ENCODE measurements at regions not wholly inside any gene's neighbourhood (a gene's known extent, or its start where the extent isn't known, plus 50 kb on each side); places are given as distances from the start of the nearest gene placed in this dataset.
"Not testable (repeated sequence)": the region's sequence is repeated elsewhere in the genome, so short reads cannot be mapped to it uniquely, and the experiment has no call there.

DNA sequence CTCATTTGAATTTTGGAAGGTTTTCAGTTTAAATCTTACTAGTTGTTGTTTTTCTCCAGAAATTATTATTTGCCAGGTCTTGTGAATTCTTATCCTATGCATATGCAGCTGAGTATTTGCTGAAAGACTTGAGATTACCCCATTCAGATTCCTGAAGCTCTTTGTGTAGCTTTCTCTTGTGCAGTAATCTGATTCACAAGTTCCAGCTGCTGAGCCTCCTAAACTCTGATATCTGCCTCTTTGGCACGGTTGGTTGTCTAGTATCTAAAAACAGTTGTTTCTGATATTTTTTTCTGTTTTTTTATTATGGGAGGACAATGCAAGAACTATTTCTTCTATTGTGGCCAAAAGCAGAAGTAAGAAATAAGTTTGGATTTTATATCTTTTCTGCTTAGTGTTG is 863.9 kb upstream of the MANEA start:
- no peak for DNase-seq
- H3K27me3 ChIP-seq, result no peaks in the 10 kb centered on the region
- no peak overlapping the region for H3K4me3 ChIP-seq
- H3K36me3 ChIP-seq, result no peaks in the 10 kb centered on the region
- intact Hi-C loops (cut with DNase I; ENCODE audit: low total_unique reads), result no loop called here
- no peaks in the 10 kb centered on the region for H3K4me1 ChIP-seq
- H3K27ac ChIP-seq, result no peak overlapping the region
- no peaks in the 10 kb centered on the region for H3K9me3 ChIP-seq
- TF ChIP-seq POLR2A (IDR thresholded peaks at IDR 0.05) (no peak), CTCF (IDR thresholded peaks at IDR 0.05) (no peak)

DNA sequence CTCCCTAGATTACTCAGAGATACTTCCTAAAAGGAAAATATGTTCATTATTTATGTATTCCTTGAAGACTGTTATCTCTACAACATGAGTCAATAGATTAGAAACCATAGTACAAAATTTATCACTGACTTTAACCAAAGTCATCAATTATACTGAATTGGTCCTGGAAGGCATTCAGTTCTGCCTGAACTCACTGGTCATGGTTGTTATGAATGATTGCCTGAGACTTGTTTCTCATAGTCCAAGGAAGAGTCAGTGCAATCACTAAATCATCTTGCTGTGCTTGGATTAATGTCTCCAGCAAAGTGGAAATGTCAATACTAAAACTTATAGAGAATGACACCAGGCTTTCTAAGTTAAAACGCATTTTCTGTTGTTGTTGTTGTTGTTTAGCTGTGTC is 878.6 kb upstream of the MANEA start:
- intact Hi-C loops (cut with DNase I; ENCODE audit: low total_unique reads), result no loop called here
- no peak overlapping the region for H3K27ac ChIP-seq
- H3K4me1 ChIP-seq, result no peaks in the 10 kb centered on the region
- no peak for TF ChIP-seq CTCF (IDR thresholded peaks at IDR 0.05)
- no peak for TF ChIP-seq POLR2A (IDR thresholded peaks at IDR 0.05)
- no peak overlapping the region for H3K4me3 ChIP-seq
- no peaks in the 10 kb centered on the region for H3K9me3 ChIP-seq
- no peaks in the 10 kb centered on the region for H3K36me3 ChIP-seq
- DNase-seq, result no peak
- H3K27me3 ChIP-seq, result no peaks in the 10 kb centered on the region

GRCh38 chr6:94687255-94687654 is 890.1 kb upstream of the MANEA start:
- H3K4me1 ChIP-seq; intact Hi-C loops (cut with DNase I; ENCODE audit: low total_unique reads): not testable (repeated sequence)

DNA sequence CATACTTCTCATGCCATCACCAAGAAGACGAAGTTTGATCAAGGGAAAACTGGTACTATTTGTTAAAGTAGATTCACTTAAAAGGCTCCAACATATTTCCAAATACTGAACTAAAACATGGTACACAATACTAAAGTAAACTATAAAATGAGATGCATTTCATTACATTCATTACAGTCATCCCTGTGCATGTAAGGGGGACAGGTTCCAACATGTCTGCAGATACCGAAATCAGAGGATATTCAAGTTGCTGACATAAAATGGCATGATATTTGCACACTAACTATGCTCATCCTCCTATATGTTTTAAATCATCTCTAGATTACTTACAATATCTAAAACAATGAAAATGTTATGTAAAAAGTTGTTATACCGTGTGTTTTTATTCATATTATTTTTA is 893.9 kb upstream of the MANEA start:
- TF ChIP-seq CTCF (IDR thresholded peaks at IDR 0.05), result no peak
- TF ChIP-seq POLR2A (IDR thresholded peaks at IDR 0.05), result no peak
- no peak overlapping the region for H3K4me3 ChIP-seq
- H3K27me3 ChIP-seq, result no peaks in the 10 kb centered on the region
- intact Hi-C loops (cut with DNase I; ENCODE audit: low total_unique reads), result no loop called here
- H3K27ac ChIP-seq, result no peak overlapping the region
- no peaks in the 10 kb centered on the region for H3K9me3 ChIP-seq
- no peak for DNase-seq
- H3K36me3 ChIP-seq, result no peaks in the 10 kb centered on the region
- H3K4me1 ChIP-seq, result no peaks in the 10 kb centered on the region

More at GRCh38 chr6:94687255-94687654, 890.1 kb upstream of the MANEA start:
- not testable (repeated sequence) for DNase-seq, H3K36me3 ChIP-seq, H3K9me3 ChIP-seq, H3K27ac ChIP-seq, H3K4me3 ChIP-seq, H3K27me3 ChIP-seq

GRCh38 chr6:94680669-94681212 is 896.6 kb upstream of the MANEA start:
- no peak overlapping the region for H3K27ac ChIP-seq
- no peaks in the 10 kb centered on the region for H3K9me3 ChIP-seq
- no peak for DNase-seq
- no peaks in the 10 kb centered on the region for H3K27me3 ChIP-seq
- H3K4me3 ChIP-seq, result no peak overlapping the region
- intact Hi-C loops (cut with DNase I; ENCODE audit: low total_unique reads), result no loop called here
- H3K36me3 ChIP-seq, result no peaks in the 10 kb centered on the region
- no peaks in the 10 kb centered on the region for H3K4me1 ChIP-seq
- TF ChIP-seq POLR2A (IDR thresholded peaks at IDR 0.05) (no peak), CTCF (IDR thresholded peaks at IDR 0.05) (no peak)

- Histone ChIP-seq H3K4me1 (no peaks in the 10 kb centered on the region), H3K4me3 (no peak overlapping the region), H3K27ac (no peak overlapping the region), H3K9me3 (no peaks in the 10 kb centered on the region), H3K36me3 (no peaks in the 10 kb centered on the region), H3K27me3 (no peaks in the 10 kb centered on the region)
- DNase-seq, result no peak
- TF ChIP-seq POLR2A (IDR thresholded peaks at IDR 0.05) (no peak), CTCF (IDR thresholded peaks at IDR 0.05) (no peak)
- intact Hi-C loops (cut with DNase I; ENCODE audit: low total_unique reads), result no loop called here
These were observed 904.1 kb upstream of the MANEA start for GRCh38 chr6:94673251-94673650.
